ENCODE measurements at regions not wholly inside any gene's neighbourhood (a gene's known extent, or its start where the extent isn't known, plus 50 kb on each side); places are given as distances from the start of the nearest gene placed in this dataset.

DNA sequence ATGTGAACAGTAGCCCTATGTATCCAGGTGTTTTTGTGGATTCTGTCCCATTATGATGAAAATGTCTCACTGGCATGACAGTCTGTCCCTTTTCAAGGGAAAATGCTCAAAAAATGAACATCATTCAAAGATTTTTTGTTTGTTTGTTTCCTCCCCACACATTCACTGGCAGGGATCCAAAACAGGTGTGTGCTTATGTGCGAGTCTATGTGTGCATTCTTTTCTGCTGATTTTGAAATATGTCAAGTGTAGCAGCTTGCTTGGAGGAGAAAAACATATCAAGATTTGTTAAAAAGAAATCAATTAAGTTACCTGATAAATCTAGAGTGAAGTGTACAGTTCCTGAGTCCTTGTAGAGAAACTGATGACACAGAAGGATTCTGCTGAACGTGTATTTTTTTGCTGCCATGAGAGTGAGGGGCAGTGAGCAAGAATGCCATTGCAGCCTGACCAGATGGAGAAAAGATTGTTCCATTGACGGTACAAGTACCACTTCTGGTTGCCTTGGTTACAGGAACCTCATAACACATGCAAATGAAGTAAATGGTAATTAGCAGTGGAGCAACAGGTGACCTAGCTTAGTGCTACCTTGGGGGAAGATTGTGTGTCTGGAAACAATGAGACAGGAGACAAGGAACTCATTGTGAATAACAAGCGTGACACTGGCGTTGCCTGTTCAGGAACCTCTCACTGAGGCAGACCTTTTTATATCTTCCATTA is 277.4 kb upstream of the PHYHIPL start:
- TF ChIP-seq, protein P1, sequence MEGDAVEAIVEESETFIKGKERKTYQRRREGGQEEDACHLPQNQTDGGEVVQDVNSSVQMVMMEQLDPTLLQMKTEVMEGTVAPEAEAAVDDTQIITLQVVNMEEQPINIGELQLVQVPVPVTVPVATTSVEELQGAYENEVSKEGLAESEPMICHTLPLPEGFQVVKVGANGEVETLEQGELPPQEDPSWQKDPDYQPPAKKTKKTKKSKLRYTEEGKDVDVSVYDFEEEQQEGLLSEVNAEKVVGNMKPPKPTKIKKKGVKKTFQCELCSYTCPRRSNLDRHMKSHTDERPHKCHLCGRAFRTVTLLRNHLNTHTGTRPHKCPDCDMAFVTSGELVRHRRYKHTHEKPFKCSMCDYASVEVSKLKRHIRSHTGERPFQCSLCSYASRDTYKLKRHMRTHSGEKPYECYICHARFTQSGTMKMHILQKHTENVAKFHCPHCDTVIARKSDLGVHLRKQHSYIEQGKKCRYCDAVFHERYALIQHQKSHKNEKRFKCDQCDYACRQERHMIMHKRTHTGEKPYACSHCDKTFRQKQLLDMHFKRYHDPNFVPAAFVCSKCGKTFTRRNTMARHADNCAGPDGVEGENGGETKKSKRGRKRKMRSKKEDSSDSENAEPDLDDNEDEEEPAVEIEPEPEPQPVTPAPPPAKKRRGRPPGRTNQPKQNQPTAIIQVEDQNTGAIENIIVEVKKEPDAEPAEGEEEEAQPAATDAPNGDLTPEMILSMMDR (IDR thresholded peaks at IDR 0.05), result no peak
- TF ChIP-seq KDM5A (IDR thresholded peaks at IDR 0.05) (no peak), CEBPB (IDR thresholded peaks at IDR 0.05) (no peak), MAFK (IDR thresholded peaks at IDR 0.05; ENCODE audit: partially characterized antibody) (peak; percentile 42), RAD21 (conservative IDR thresholded peaks at IDR 0.05 in 1 of 2, IDR thresholded peaks at IDR 0.05 in 1 of 2) (no peak), ESRRA (IDR thresholded peaks at IDR 0.05; ENCODE audit: borderline replicate concordance, low read length) (no peak), USF2 (IDR thresholded peaks at IDR 0.05) (no peak)
